GM12865 (cell line): ENCODE measurements at regions not wholly inside any gene's neighbourhood (a gene's known extent, or its start where the extent isn't known, plus 50 kb on each side); places are given as distances from the start of the nearest gene placed in this dataset.

Source experiments
- DNase-seq: peaks from one replicate; pipeline ENCODE4 v3.0.0; 2010; ENCODE audit warnings: low read depth
- H3K4me3 ChIP-seq: 2 replicates; pipeline ENCODE4 v1.5.1; 2011; ENCODE audit warnings: mild to moderate bottlenecking, low read depth, low read length, control low read depth
- TF ChIP-seq, protein P1 (sequence below): IDR thresholded peaks from 2 replicates; pipeline ENCODE4 v1.5.1; 2011; ENCODE audit warnings: low read length, control low read depth, low read depth, inconsistent platforms; ENCODE audit not compliant: insufficient read depth; ENCODE audit errors: missing control alignments

GRCh38 chr7:131090188-131090587 is 237.5 kb upstream of the MKLN1 start:
- no peak for DNase-seq
- TF ChIP-seq, protein P1, sequence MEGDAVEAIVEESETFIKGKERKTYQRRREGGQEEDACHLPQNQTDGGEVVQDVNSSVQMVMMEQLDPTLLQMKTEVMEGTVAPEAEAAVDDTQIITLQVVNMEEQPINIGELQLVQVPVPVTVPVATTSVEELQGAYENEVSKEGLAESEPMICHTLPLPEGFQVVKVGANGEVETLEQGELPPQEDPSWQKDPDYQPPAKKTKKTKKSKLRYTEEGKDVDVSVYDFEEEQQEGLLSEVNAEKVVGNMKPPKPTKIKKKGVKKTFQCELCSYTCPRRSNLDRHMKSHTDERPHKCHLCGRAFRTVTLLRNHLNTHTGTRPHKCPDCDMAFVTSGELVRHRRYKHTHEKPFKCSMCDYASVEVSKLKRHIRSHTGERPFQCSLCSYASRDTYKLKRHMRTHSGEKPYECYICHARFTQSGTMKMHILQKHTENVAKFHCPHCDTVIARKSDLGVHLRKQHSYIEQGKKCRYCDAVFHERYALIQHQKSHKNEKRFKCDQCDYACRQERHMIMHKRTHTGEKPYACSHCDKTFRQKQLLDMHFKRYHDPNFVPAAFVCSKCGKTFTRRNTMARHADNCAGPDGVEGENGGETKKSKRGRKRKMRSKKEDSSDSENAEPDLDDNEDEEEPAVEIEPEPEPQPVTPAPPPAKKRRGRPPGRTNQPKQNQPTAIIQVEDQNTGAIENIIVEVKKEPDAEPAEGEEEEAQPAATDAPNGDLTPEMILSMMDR = no peak
- no peak overlapping the region for H3K4me3 ChIP-seq

- H3K4me3 ChIP-seq = no peak overlapping the region
- DNase-seq = no peak
- TF ChIP-seq, protein P1 = no peak
Measured at GRCh38 chr7:131090886-131091692, 236.6 kb upstream of the MKLN1 start.

DNA sequence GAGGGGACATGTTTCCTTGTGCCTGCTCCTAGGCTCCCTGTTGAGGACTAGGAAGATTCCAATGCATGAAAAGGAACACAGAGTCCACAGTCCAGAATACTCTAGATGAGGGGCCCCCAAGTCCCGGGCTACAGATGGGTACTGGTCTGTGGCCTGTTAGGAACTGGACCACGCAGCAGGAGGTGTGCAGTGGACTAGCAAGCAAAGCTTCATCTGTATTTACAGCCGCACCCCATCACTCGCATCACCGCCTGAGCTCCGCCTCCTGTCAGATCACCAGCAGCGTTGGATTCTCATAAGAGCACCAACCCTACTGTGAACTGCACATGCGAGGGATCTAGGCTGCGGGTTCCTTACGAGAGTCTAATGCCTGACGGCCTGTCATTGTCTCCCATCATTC is 233.0 kb upstream of the MKLN1 start:
- DNase-seq = no peak
- TF ChIP-seq, protein P1 = no peak
- H3K4me3 ChIP-seq = no peak overlapping the region

DNA sequence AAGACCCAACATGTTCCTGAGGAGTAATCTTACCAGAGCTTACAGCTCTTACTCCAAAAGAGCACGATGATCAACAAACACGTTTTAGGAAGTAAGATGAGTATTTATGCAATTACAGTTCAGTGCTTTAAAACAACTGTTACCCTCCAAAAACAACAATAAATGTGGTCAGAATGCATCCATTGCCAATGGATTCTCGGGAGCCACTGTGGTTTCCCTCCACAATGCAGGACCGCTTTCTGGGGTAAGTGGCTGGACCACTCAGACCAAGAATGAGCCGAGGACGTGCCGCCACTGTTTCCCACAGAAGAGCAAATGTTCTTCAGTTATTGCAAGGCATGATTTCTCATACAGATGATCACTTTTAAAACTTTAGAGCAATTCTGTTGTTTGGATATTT is 232.3 kb upstream of the MKLN1 start:
- no peak overlapping the region for H3K4me3 ChIP-seq
- no peak for DNase-seq
- TF ChIP-seq, protein P1 = no peak

- TF ChIP-seq, protein P1 = no peak
- H3K4me3 ChIP-seq = no peak overlapping the region
- no peak for DNase-seq
Measured at GRCh38 chr7:131096267-131096927, 231.3 kb upstream of the MKLN1 start.

DNA sequence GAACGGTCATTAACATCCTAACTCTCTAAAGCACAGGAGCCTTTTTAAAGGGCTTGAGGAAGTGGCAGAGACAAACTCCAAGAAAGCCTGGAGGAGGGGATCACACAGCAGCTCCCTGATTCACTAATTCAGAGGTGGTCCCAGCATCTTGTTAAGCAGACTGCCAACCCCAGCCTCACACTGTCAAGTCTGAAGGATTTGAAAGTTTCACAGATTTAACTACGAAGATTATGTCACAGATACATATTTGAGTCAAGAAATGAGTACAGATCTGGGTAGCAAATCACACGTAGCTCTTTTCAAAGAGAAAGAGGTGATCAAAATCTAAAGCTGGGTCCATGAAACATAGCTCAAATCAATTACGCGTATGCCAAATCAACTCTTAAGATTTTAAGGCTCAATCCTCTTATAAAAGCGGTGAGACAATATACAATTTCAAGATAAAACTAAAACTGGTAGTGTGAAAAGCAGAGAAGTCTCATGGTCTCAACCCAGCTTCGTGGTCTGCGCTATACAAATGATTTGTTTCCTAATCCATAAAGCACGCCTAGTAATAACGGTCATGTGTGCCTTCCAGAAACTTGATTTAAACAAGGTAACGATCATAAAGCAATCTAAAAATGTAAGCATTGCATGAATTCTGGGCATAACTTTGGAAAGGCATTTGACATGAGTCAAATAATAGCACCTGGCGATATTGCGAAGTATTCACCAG is 229.9 kb upstream of the MKLN1 start:
- peak; percentile 13 for DNase-seq
- H3K4me3 ChIP-seq = no peak overlapping the region
- TF ChIP-seq, protein P1 = no peak
